GM12878 (cell line): ENCODE measurements at regions not wholly inside any gene's neighbourhood (a gene's known extent, or its start where the extent isn't known, plus 50 kb on each side); places are given as distances from the start of the nearest gene placed in this dataset.

Source experiments
- ATAC-seq: fragments of 200-7000 bp; cut with Tn5 transposase; 3 replicates; pipeline ENCODE4 v1.9.1; 2020; ENCODE audit warnings: mild to moderate bottlenecking, moderate library complexity
- BruUV-seq: library from RNA; stranded (reverse); fragments of 400-500 nt; replicated peaks from 2 replicates; lab custom pipeline; 2021; lab: Mats Ljungman, UMichigan
- CTCF ChIA-PET: fragments of 300-600 bp; sonication (Branson Sonifier 250); formaldehyde crosslinking; extraction: SDS; loops from one replicate; lab custom pipeline; 2021; ENCODE audit warnings: inconsistent platforms; lab: Yijun Ruan, JAX
- POLR2A ChIA-PET: fragments of 350-600 bp; formaldehyde crosslinking; extraction: SDS; loops from one replicate; lab custom pipeline; 2021; ENCODE audit warnings: inconsistent platforms; lab: Charles Lee
- RAD21 ChIA-PET: fragments of 300-600 bp; sonication (Branson Sonifier 250); formaldehyde crosslinking; loops from one replicate; lab custom pipeline; 2023; ENCODE audit warnings: antibody characterized with exemption; ENCODE audit not compliant: unreplicated experiment; lab: Charles Lee
- SMC1A ChIA-PET: fragments of 300-600 bp; sonication (Branson Sonifier 250); formaldehyde crosslinking; loops from one replicate; lab custom pipeline; 2023; ENCODE audit not compliant: unreplicated experiment, uncharacterized antibody; lab: Charles Lee
- DNase-seq: peaks from one replicate; pipeline ENCODE4 v3.0.0-alpha.2; 2011; ENCODE audit warnings: low read depth, low spot score
- FAIRE-seq: peaks from 3 replicates; lab custom pipeline; 2011; peaks lifted over from hg19 to GRCh38; lab: Jason Lieb, UNC
- H2AFZ ChIP-seq: 2 replicates; pipeline ENCODE4 v1.6.0; 2011; ENCODE audit warnings: low read depth, low read length, control low read depth; ENCODE audit not compliant: control insufficient read depth
- H3K27ac ChIP-seq: 2 replicates; pipeline ENCODE4 v1.5.1; 2011; ENCODE audit warnings: control low read depth; ENCODE audit not compliant: control insufficient read depth, insufficient read depth
- H3K27me3 ChIP-seq, 2 experiments: replicated peaks in 1 of 2; 2 replicates each; pipeline versions ENCODE4 v1.6.0 to v1.6.1; 2011; ENCODE audit warnings: low read length in 1 of 2; ENCODE audit not compliant: control insufficient read depth in 2 of 2, insufficient read depth in 2 of 2
- H3K36me3 ChIP-seq, 2 experiments: 2 replicates each; pipeline ENCODE4 v1.5.1; 2011; ENCODE audit warnings: low read length in 1 of 2; ENCODE audit not compliant: control insufficient read depth in 2 of 2, insufficient read depth in 2 of 2
- H3K4me1 ChIP-seq: 2 replicates; pipeline ENCODE4 v1.6.1; 2011; ENCODE audit warnings: mild to moderate bottlenecking, low read length, moderate library complexity, mixed read lengths; ENCODE audit not compliant: control insufficient read depth, insufficient read depth
- H3K4me2 ChIP-seq: 2 replicates; pipeline ENCODE4 v1.6.0; 2011; ENCODE audit warnings: control low read depth; ENCODE audit not compliant: control insufficient read depth, insufficient read depth
- H3K4me3 ChIP-seq: fragments of 200-600 bp; sonication (generic); 2 replicates; pipeline ENCODE4 v1.5.1; 2016
- H3K79me2 ChIP-seq: 2 replicates; pipeline ENCODE4 v1.6.0; 2011; ENCODE audit warnings: low read length; ENCODE audit not compliant: control insufficient read depth, insufficient read depth
- H3K9ac ChIP-seq: 2 replicates; pipeline ENCODE4 v1.8.0; 2011; ENCODE audit warnings: low read length, control low read depth, mixed read lengths; ENCODE audit not compliant: control insufficient read depth, insufficient read depth
- H3K9me3 ChIP-seq: replicated peaks from 3 replicates; pipeline ENCODE4 v1.5.1; 2011; ENCODE audit warnings: mild to moderate bottlenecking, low read length; ENCODE audit not compliant: control insufficient read depth, insufficient read depth
- H4K20me1 ChIP-seq: 2 replicates; pipeline ENCODE4 v1.6.0; 2011; ENCODE audit not compliant: control insufficient read depth, insufficient read depth
- CHD2 ChIP-seq: IDR thresholded peaks from 2 replicates; pipeline ENCODE4 v1.6.1; 2011; ENCODE audit warnings: low read depth, low read length, improper control_type of control experiment, borderline replicate concordance
- E2F8 ChIP-seq: fragments of 450-650 bp; IDR thresholded peaks from 2 replicates; pipeline ENCODE4 v1.6.1; 2018; ENCODE audit warnings: mild to moderate bottlenecking, low read depth, moderate library complexity; ENCODE audit not compliant: partially characterized antibody
- FOXM1 ChIP-seq: IDR thresholded peaks from 2 replicates; pipeline ENCODE4 v1.6.1; 2012; ENCODE audit warnings: low read depth, mild to moderate bottlenecking, inconsistent platforms, low read length, moderate library complexity
- GABPA ChIP-seq: IDR thresholded peaks from 2 replicates; pipeline ENCODE4 v1.6.1; 2014; ENCODE audit warnings: antibody characterized with exemption, low read depth, mild to moderate bottlenecking, inconsistent platforms
- IRF5 ChIP-seq: fragments of 450-650 bp; IDR thresholded peaks from 2 replicates; pipeline ENCODE4 v1.6.1; 2017; ENCODE audit warnings: borderline replicate concordance
- KAT2A ChIP-seq: conservative IDR thresholded peaks from 2 replicates; pipeline ENCODE4 v1.6.1; 2011; ENCODE audit warnings: low read depth, low read length; ENCODE audit not compliant: control insufficient read depth
- MYB ChIP-seq: fragments of 150-350 bp; IDR thresholded peaks from 2 replicates; pipeline ENCODE4 v1.6.1; 2014; ENCODE audit warnings: mild to moderate bottlenecking, low read depth, low read length, borderline replicate concordance
- PAX5 ChIP-seq: IDR thresholded peaks from 2 replicates; pipeline ENCODE4 v1.6.1; 2011; ENCODE audit warnings: low read depth, low read length, borderline replicate concordance
- RAD51 ChIP-seq: fragments of 450-650 bp; IDR thresholded peaks from 2 replicates; pipeline ENCODE4 v1.6.1; 2016; ENCODE audit warnings: moderate library complexity, mild to moderate bottlenecking, inconsistent platforms
- TARDBP ChIP-seq: IDR thresholded peaks from 2 replicates; pipeline ENCODE4 v1.6.1; 2016; ENCODE audit warnings: borderline replicate concordance
- ZBED1 ChIP-seq: IDR thresholded peaks from 2 replicates; pipeline ENCODE4 v1.6.1; 2016; ENCODE audit warnings: borderline replicate concordance
- ZNF207 ChIP-seq: fragments of 450-650 bp; IDR thresholded peaks from 2 replicates; pipeline ENCODE4 v1.6.1; 2014; ENCODE audit warnings: antibody characterized with exemption, mild to moderate bottlenecking, borderline replicate concordance
- ZZZ3 ChIP-seq: IDR thresholded peaks from 2 replicates; pipeline ENCODE4 v1.6.1; 2011; ENCODE audit warnings: low read depth; ENCODE audit not compliant: control insufficient read depth, insufficient read length
- WGBS: methylation state at CpG from one replicate; pipeline ENCODE4 v1.1.6; 2016; ENCODE audit warnings: low lambda C conversion rate; ENCODE audit not compliant: insufficient replicate concordance, insufficient coverage; ENCODE audit errors: missing lambda C conversion rate; 5-methylcytosine and 5-hydroxymethylcytosine counted together
- in situ Hi-C: fragments of 300-500 bp; cut with MboI; formaldehyde crosslinking; loops from 9 replicates; pipeline ENCODE4 v1.14.3; 2018; ENCODE audit warnings: mixed read lengths
- intact Hi-C: fragments of 100-400 bp; cut with micrococcal nuclease; formaldehyde crosslinking; loops from one replicate; pipeline ENCODE4 v1.14.2; 2022; ENCODE audit not compliant: unreplicated experiment
- TF ChIP-seq, protein P1 (sequence below): IDR thresholded peaks from 2 replicates; pipeline ENCODE4 v1.6.1; 2012; ENCODE audit warnings: low read depth, low read length, improper control_type of control experiment

DNA sequence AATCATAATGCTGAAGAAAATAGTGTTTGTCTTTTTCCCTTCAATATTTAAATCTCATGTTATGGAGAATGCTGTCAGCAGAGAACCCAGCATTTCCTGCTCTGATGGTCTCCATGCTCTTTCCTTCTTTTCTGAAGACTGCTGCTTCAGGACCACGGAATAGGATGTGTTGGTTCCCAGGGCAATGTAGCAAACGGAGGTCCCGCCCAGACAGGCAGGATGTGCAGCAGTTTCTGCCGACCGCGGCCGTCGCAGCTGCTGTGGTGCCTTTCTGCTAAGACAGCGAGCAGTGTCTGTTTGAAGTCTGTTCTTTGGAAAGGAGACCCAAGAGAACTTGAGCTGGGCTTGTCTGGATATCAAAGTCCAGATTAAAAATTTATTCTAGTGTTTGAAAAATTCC is 654.3 kb downstream of the CCDC171 start:
- Histone ChIP-seq H4K20me1 (no peaks in the 10 kb centered on the region), H3K4me3 (no peak overlapping the region), H3K4me2 (peak overlapping the region; percentile 17; the same call in 1 of the 2 replicates), H3K27ac (no peak overlapping the region), H3K79me2 (no peaks in the 10 kb centered on the region), H2AFZ (peak overlapping the region; percentile 34), H3K9ac (no peak overlapping the region), H3K9me3 (no peaks in the 10 kb centered on the region; the same call in 2 of the 3 replicates), H3K27me3 (no peaks in the 10 kb centered on the region), H3K36me3 (no peaks in the 10 kb centered on the region), H3K4me1 (0 out of 2 replicates have a peak, but pooled peaks cover 2% of the 10 kb centered on the region)
- WGBS, result 23% methylated on average over 9 of the region's 9 CpGs
- BruUV-seq, result no TSS peak
- ChIA-PET POLR2A (no interaction called here), CTCF (no interaction called here), SMC1A (interaction anchor here (1.0 kb wide), 1 partner anchor 277 kb away, joined by 3 read pairs; no protein-coding TSS in a partner anchor), RAD21 (no interaction called here)
- in situ Hi-C loops, result no loop called here
- peak; percentile 25; the same call in 1 of the 2 replicates for TF ChIP-seq GABPA
- TF ChIP-seq E2F8, result no peak
- TF ChIP-seq RAD51, result no peak
- no peak for TF ChIP-seq MYB
- intact Hi-C loops, result no loop called here
- FAIRE-seq (no peak), DNase-seq (no peak), ATAC-seq (peak; percentile 90)

DNA sequence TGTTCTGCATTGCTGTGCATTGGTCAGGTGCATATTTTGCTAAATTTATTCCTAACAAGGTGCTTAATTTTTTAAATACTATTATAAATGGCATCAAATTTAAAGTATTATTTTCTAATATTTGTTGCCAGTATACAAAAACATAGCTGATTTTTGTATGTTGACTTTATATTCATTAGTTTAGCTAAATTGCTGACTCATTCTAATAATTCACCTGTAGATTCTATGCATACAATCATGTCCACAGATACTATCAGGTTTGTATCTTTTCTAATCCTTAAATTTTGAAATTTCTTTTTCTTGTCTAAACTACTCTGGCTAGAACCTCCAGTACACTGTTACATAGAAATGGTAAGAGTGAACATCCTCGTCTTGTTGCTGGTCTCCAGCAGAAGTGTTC is 657.6 kb downstream of the CCDC171 start:
- Histone ChIP-seq H4K20me1 (no peaks in the 10 kb centered on the region), H3K79me2 (no peaks in the 10 kb centered on the region), H3K9ac (no peak overlapping the region), H3K4me3 (no peak overlapping the region), H3K27me3 (no peaks in the 10 kb centered on the region), H2AFZ (no peak overlapping the region), H3K27ac (no peak overlapping the region), H3K36me3 (no peaks in the 10 kb centered on the region), H3K4me2 (no peak overlapping the region), H3K4me1 (0 out of 2 replicates have a peak, but pooled peaks cover 2% of the 10 kb centered on the region), H3K9me3 (no peaks in the 10 kb centered on the region; the same call in 2 of the 3 replicates)
- DNase-seq, result no peak
- in situ Hi-C loops, result no loop called here
- RAD21 ChIA-PET, result no interaction called here
- POLR2A ChIA-PET, result no interaction called here
- SMC1A ChIA-PET, result interaction anchor here (1.0 to 1.1 kb wide), 2 partner anchors 11 to 25 kb away, joined by 3 to 4 read pairs; no protein-coding TSS in a partner anchor
- FAIRE-seq, result no peak
- ATAC-seq, result no peak
- intact Hi-C loops, result no loop called here
- CTCF ChIA-PET, result no interaction called here
- 0% methylated on average over 1 of the region's 1 CpG for WGBS
- BruUV-seq, result no TSS peak
- TF ChIP-seq KAT2A (no peak), FOXM1 (no peak), RAD51 (no peak), ZZZ3 (no peak), CHD2 (no peak), ZBED1 (no peak), IRF5 (no peak), PAX5 (no peak), ZNF207 (no peak), TARDBP (no peak)
- TF ChIP-seq, protein P1, sequence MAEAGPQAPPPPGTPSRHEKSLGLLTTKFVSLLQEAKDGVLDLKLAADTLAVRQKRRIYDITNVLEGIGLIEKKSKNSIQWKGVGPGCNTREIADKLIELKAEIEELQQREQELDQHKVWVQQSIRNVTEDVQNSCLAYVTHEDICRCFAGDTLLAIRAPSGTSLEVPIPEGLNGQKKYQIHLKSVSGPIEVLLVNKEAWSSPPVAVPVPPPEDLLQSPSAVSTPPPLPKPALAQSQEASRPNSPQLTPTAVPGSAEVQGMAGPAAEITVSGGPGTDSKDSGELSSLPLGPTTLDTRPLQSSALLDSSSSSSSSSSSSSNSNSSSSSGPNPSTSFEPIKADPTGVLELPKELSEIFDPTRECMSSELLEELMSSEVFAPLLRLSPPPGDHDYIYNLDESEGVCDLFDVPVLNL, result no peak
